GM12891 (cell line): ENCODE measurements at regions not wholly inside any gene's neighbourhood (a gene's known extent, or its start where the extent isn't known, plus 50 kb on each side); places are given as distances from the start of the nearest gene placed in this dataset.

Source experiments
- DNase-seq: peaks from one replicate; pipeline ENCODE4 v3.0.0; 2011; ENCODE audit warnings: low spot score; ENCODE audit not compliant: insufficient read length
- FAIRE-seq: peaks from 2 replicates; lab custom pipeline; 2011; peaks lifted over from hg19 to GRCh38; lab: Jason Lieb, UNC
- PAX5 ChIP-seq: IDR thresholded peaks from 2 replicates; pipeline ENCODE4 v1.6.1; 2011; ENCODE audit warnings: low read length, moderate library complexity, mild to moderate bottlenecking; ENCODE audit not compliant: insufficient read depth, severe bottlenecking
- POLR2A ChIP-seq: IDR thresholded peaks from 2 replicates; pipeline ENCODE4 v1.6.1; 2011; ENCODE audit warnings: low read depth, low read length, control low read depth
- POLR2AphosphoS5 ChIP-seq: IDR thresholded peaks from 2 replicates; pipeline ENCODE4 v1.6.1; 2011; ENCODE audit warnings: low read depth, low read length, control low read depth
- POU2F2 ChIP-seq: IDR thresholded peaks from 2 replicates; pipeline ENCODE4 v1.6.1; 2011; ENCODE audit warnings: low read depth, mild to moderate bottlenecking, control low read depth, low read length, moderate library complexity
- SPI1 ChIP-seq: IDR thresholded peaks from 2 replicates; pipeline ENCODE4 v1.6.1; 2011; ENCODE audit warnings: low read depth, low read length, control low read depth
- TAF1 ChIP-seq: IDR thresholded peaks from 2 replicates; pipeline ENCODE4 v1.6.1; 2011; ENCODE audit warnings: low read depth, low read length, control low read depth

GRCh38 chr4:147019091-147019490, 73.4 kb upstream of the TTC29 start:
- FAIRE-seq = peak; percentile 56
- DNase-seq = no peak
- TF ChIP-seq POLR2AphosphoS5 = no peak
- TF ChIP-seq PAX5 = no peak
- TF ChIP-seq SPI1 = no peak
- no peak for TF ChIP-seq TAF1
- TF ChIP-seq POLR2A = no peak
- no peak for TF ChIP-seq POU2F2

- TF ChIP-seq PAX5 (no peak), POLR2AphosphoS5 (no peak), SPI1 (no peak), TAF1 (no peak), POU2F2 (no peak), POLR2A (no peak)
- DNase-seq (no peak), FAIRE-seq (no peak)
These were observed 74.8 kb upstream of the TTC29 start for GRCh38 chr4:147020456-147020855.

GRCh38 chr4:147025042-147025441, 79.4 kb upstream of the TTC29 start:
- TF ChIP-seq PAX5 = no peak
- no peak for FAIRE-seq

GRCh38 chr4:147029296-147029695, 83.6 kb upstream of the TTC29 start:
- DNase-seq (no peak), FAIRE-seq (no peak)
- TF ChIP-seq TAF1 (no peak), POLR2AphosphoS5 (no peak), POU2F2 (no peak), SPI1 (no peak), PAX5 (no peak), POLR2A (no peak)

More at GRCh38 chr4:147025042-147025441, 79.4 kb upstream of the TTC29 start:
- DNase-seq = no peak

- FAIRE-seq = no peak
- TF ChIP-seq TAF1 (no peak), SPI1 (no peak), POLR2AphosphoS5 (no peak), POLR2A (no peak), PAX5 (no peak), POU2F2 (no peak)
- no peak for DNase-seq
These were observed 88.7 kb upstream of the TTC29 start for GRCh38 chr4:147034372-147034771.

- TF ChIP-seq PAX5 (no peak), TAF1 (no peak), POU2F2 (no peak), POLR2A (no peak), SPI1 (no peak), POLR2AphosphoS5 (no peak)
- no peak for FAIRE-seq
- no peak for DNase-seq
These were observed 91.4 kb upstream of the TTC29 start for GRCh38 chr4:147037069-147037468.

- FAIRE-seq (no peak), DNase-seq (no peak)
- no peak for TF ChIP-seq PAX5
- no peak for TF ChIP-seq POLR2A
- TF ChIP-seq TAF1 = no peak
- TF ChIP-seq SPI1 = no peak
- no peak for TF ChIP-seq POLR2AphosphoS5
- no peak for TF ChIP-seq POU2F2
These were observed 94.4 kb upstream of the TTC29 start for GRCh38 chr4:147039976-147040575.

GRCh38 chr4:147040874-147041273, 95.2 kb upstream of the TTC29 start:
- no peak for TF ChIP-seq TAF1
- TF ChIP-seq POLR2AphosphoS5 = no peak
- no peak for TF ChIP-seq POLR2A
- TF ChIP-seq POU2F2 = no peak
- no peak for TF ChIP-seq PAX5
- no peak for TF ChIP-seq SPI1
- DNase-seq = no peak
- FAIRE-seq = no peak

- DNase-seq = no peak
- no peak for TF ChIP-seq SPI1
- no peak for FAIRE-seq
These were observed 95.7 kb upstream of the TTC29 start for GRCh38 chr4:147041376-147041775.

- no peak for DNase-seq
- FAIRE-seq = no peak
- TF ChIP-seq SPI1 (no peak), PAX5 (no peak), POU2F2 (no peak), POLR2A (no peak), TAF1 (no peak), POLR2AphosphoS5 (no peak)
These were observed 96.4 kb upstream of the TTC29 start for GRCh38 chr4:147042046-147042445.

GRCh38 chr4:147044241-147044640, 98.6 kb upstream of the TTC29 start:
- no peak for FAIRE-seq
- no peak for DNase-seq

More at GRCh38 chr4:147044241-147044640, 98.6 kb upstream of the TTC29 start:
- TF ChIP-seq PAX5 (no peak), POLR2A (no peak), TAF1 (no peak), POU2F2 (no peak), POLR2AphosphoS5 (no peak), SPI1 (no peak)
